ENCODE measurements at regions not wholly inside any gene's neighbourhood (a gene's known extent, or its start where the extent isn't known, plus 50 kb on each side); places are given as distances from the start of the nearest gene placed in this dataset.

DNA sequence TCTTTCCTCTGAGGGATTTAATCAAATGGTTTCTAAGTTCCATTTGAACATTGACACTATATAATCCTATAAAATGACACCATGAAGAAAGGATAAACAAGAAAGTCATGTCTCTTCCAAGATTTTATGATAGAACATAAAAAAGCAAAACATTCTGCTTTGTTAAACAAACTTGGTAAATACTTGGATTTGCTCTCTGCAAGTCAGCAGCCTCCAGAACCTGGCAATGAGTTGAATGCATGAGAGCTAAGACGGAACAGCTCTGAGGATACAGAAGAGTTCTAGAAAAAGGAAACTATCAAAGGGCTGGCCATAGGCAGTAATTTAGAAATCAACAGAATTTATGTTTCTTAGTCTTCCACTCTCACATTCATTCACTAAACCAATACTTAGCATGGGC is 656.0 kb upstream of the ID4 start:
- no peak overlapping the region for H3K4me3 ChIP-seq (ENCODE audit: low read depth, low read length)
- no peak for DNase-seq (ENCODE audit: low read depth)
- TF ChIP-seq MYC (IDR thresholded peaks at IDR 0.05; ENCODE audit: low read depth, low read length): no peak
- no peak for TF ChIP-seq POLR2A (IDR thresholded peaks at IDR 0.05; ENCODE audit: extremely low read depth, insufficient read length)
- TF ChIP-seq, protein P1, sequence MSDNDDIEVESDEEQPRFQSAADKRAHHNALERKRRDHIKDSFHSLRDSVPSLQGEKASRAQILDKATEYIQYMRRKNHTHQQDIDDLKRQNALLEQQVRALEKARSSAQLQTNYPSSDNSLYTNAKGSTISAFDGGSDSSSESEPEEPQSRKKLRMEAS (IDR thresholded peaks at IDR 0.05; ENCODE audit: low read depth, low read length): no peak
- TF ChIP-seq, protein P2, sequence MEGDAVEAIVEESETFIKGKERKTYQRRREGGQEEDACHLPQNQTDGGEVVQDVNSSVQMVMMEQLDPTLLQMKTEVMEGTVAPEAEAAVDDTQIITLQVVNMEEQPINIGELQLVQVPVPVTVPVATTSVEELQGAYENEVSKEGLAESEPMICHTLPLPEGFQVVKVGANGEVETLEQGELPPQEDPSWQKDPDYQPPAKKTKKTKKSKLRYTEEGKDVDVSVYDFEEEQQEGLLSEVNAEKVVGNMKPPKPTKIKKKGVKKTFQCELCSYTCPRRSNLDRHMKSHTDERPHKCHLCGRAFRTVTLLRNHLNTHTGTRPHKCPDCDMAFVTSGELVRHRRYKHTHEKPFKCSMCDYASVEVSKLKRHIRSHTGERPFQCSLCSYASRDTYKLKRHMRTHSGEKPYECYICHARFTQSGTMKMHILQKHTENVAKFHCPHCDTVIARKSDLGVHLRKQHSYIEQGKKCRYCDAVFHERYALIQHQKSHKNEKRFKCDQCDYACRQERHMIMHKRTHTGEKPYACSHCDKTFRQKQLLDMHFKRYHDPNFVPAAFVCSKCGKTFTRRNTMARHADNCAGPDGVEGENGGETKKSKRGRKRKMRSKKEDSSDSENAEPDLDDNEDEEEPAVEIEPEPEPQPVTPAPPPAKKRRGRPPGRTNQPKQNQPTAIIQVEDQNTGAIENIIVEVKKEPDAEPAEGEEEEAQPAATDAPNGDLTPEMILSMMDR (IDR thresholded peaks at IDR 0.05; ENCODE audit: low read depth, low read length): no peak

DNA sequence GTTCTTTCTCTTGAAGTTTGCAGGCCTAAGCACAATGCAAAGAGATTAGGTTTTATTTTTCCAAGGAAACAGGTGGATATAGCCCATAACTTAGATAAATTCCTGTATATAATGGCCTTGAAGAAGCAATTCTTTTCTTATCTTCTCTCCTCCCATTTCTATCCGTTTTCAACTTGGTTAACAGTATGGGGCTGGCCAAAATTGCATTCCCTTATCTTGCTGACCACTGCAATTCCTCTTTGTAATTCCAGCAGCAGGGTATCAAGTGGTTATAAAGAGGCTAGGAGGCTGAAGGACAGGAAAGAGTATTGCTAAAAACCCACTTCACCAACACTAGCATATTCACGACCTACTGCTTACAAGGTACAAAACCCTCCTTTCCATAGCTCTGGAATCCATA is 643.5 kb upstream of the ID4 start:
- no peak for DNase-seq (ENCODE audit: low read depth)
- TF ChIP-seq, protein P2 (IDR thresholded peaks at IDR 0.05; ENCODE audit: low read depth, low read length): no peak
- TF ChIP-seq, protein P1 (IDR thresholded peaks at IDR 0.05; ENCODE audit: low read depth, low read length): no peak
- TF ChIP-seq MYC (IDR thresholded peaks at IDR 0.05; ENCODE audit: low read depth, low read length) (no peak), POLR2A (IDR thresholded peaks at IDR 0.05; ENCODE audit: extremely low read depth, insufficient read length) (no peak)
- H3K4me3 ChIP-seq (ENCODE audit: low read depth, low read length): no peak overlapping the region

DNA sequence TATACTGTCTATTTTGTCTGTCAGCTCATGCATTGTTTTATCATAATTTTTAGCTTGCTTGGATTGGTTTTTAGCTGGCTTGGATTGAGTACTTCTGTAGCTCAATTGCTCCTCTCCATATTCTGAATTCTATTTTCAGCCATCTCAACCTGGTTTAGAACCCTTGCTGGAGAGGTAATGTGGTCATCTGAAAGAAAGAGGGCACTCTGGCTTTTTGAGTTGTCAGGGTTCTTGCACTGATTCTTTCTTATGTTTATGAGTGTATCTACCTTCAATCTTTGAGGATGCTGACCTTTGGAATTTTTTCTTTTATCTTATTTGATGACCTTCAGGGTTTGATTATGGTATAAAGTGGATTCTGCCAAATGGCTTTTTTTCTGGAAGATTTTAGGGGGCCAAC is 632.7 kb upstream of the ID4 start:
- no peak for TF ChIP-seq POLR2A (IDR thresholded peaks at IDR 0.05; ENCODE audit: extremely low read depth, insufficient read length)
- TF ChIP-seq MYC (IDR thresholded peaks at IDR 0.05; ENCODE audit: low read depth, low read length): no peak
- TF ChIP-seq, protein P2 (IDR thresholded peaks at IDR 0.05; ENCODE audit: low read depth, low read length): no peak
- TF ChIP-seq, protein P1 (IDR thresholded peaks at IDR 0.05; ENCODE audit: low read depth, low read length): no peak
- H3K4me3 ChIP-seq (ENCODE audit: low read depth, low read length): no peak overlapping the region
- DNase-seq (ENCODE audit: low read depth): no peak

DNA sequence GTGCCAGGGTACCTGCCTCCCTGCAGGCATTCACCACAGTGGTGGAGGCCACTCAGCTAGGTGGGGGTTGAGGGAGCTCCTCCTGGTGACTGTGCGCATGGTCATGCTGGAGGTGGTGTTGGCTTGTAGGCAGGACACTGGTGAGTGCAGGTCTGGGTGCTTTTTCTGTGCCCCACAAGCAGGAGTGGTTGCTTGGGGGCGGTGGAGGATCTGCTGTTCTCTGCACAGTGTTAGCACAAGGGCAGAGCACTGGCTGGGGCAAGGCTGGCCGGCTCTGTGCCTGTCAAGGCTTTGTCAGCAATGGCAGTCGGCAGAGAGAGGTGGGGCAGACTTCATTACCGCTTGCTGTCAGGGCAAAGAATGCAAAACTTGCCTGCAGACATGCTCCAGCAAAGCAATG is 632.1 kb upstream of the ID4 start:
- no peak overlapping the region for H3K4me3 ChIP-seq (ENCODE audit: low read depth, low read length)
- TF ChIP-seq MYC (IDR thresholded peaks at IDR 0.05; ENCODE audit: low read depth, low read length) (no peak), POLR2A (IDR thresholded peaks at IDR 0.05; ENCODE audit: extremely low read depth, insufficient read length) (no peak)
- TF ChIP-seq, protein P2 (IDR thresholded peaks at IDR 0.05; ENCODE audit: low read depth, low read length): no peak
- no peak for DNase-seq (ENCODE audit: low read depth)

DNA sequence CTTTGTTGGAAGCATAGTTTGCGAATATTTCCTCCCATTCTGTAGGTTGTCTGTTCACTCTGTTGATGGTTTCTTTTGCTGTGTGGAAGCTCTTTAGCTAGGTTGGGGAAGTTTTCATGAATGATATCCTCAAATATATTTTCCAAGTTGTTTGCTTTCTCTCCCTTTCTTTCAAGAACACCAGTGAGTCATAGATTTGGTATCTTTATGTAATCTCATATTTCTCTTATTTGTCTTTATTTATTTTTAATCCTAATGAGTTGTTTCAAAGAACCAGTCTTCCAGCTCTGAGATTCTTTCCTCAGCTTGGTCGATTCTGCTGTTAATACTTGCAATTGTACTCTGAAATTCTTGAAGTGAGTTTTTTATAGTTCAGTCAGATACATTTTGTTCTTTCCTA is 628.0 kb upstream of the ID4 start:
- no peak for TF ChIP-seq MYC (IDR thresholded peaks at IDR 0.05; ENCODE audit: low read depth, low read length)
- TF ChIP-seq POLR2A (IDR thresholded peaks at IDR 0.05; ENCODE audit: extremely low read depth, insufficient read length): no peak
- TF ChIP-seq, protein P2 (IDR thresholded peaks at IDR 0.05; ENCODE audit: low read depth, low read length): no peak
- TF ChIP-seq, protein P1 (IDR thresholded peaks at IDR 0.05; ENCODE audit: low read depth, low read length): no peak
- DNase-seq (ENCODE audit: low read depth): no peak

More for the DNA sequence above, 628.0 kb upstream of the ID4 start:
- no peak overlapping the region for H3K4me3 ChIP-seq (ENCODE audit: low read depth, low read length)
